Activated CD4-positive, alpha-beta T cell treated with anti-CD3 and anti-CD28 coated beads, Interleukin-2, Interleukin-4, amounts not matched to agents 100 ng/mL and 50 ng/mL, durations not matched to agents 16 hours and 8 hours (primary cell): ENCODE measurements at regions not wholly inside any gene's neighbourhood (a gene's known extent, or its start where the extent isn't known, plus 50 kb on each side); places are given as distances from the start of the nearest gene placed in this dataset.

ENCODE experiments used
- DNase-seq: peaks from one replicate; pipeline ENCODE4 v3.0.0-alpha.2; 2020; ENCODE audit warnings: low spot score

DNA sequence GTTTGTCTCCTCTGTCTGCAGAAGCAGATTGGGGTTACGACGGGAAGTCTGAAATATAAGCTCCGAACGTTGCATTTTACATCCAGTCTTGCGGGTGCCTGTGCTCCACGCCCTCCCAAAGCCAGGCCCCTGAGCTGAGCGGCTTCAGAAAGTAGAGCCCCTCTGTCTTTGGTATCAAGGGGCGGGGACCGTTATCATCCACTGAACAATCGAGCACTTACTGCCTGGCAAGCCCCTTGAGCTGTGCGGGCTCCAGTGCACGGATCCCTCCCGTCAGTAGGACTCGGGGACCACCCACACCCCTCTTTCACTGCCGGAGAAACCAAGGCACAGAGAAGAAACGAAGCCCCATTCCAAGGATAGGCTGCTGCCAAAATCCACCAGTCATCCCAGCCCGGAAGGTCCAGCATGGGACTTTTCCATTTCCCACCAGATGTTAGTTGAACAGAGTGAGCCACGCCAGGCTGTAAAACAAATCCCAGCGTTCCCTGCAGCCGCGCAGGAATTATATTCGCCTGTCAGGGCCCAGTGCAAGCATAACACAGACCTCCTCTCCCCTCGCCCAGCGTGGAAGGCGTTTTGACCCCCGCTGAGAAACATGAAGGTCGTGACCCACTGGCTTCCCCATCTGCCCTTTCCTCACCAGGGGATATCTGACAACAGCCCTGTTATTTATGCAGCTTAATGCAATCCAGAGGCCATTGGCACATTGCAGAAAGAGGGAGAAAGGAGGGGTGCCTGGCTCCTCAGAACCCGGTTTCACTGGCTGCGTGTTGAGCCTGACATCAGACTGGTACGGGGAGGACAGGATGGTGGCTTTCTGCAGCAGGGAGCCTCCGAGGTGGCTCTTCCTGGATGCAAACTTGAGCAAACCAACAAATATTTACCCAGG is 212.2 kb upstream of the FOXF1 start:
- no peak for DNase-seq

DNA sequence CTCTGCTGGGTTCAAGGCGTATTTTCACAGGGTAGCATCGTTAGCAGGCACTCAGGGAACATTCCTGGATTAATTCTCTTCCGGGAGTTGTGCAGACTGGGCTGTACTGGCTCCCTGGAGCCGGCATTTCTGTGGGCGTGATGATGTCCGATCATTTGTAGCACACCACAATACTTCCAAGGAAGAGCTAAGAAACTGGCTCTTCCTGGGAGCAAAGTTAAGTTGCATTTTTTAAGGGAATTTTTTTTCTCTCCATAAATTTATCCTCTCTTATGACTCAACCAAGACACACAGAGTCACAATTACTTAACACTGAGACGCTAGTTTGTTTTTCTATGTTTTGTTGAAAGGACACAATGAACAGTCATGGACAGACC is 211.6 kb upstream of the FOXF1 start:
- DNase-seq: no peak

DNA sequence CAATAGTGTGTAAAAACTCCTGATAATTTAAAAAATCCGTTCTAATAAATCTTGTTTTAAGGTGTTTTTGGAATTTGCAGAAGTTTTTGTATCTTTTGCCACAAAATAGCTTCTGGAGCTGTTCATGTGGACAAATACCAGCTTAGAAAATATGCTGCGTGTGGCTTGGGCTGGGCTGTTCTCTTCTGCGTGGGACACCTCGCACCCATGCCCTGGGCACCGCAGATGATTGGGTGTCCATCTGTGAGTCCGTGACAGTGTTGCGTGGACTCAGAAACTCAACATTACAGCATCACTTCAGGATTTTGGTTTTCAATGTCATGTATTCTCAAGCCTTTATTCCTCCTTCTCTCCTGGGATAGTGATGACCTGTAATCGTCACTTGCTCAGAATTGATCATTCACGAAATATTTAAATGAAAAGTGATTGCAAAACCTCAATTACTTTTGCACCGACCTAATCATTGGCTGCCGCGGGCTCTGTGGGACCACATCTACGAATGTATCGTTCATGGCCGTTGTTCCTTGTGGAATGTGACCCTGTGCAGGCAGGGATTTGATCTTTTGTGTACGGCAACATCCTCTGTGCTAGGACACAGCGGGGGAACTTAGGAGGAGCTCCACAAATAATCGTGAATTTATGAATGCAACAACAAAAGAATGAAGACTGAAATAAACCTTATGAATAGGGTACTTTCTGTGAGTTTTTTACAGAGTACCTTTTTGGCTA is 210.3 kb upstream of the FOXF1 start:
- no peak for DNase-seq

DNA sequence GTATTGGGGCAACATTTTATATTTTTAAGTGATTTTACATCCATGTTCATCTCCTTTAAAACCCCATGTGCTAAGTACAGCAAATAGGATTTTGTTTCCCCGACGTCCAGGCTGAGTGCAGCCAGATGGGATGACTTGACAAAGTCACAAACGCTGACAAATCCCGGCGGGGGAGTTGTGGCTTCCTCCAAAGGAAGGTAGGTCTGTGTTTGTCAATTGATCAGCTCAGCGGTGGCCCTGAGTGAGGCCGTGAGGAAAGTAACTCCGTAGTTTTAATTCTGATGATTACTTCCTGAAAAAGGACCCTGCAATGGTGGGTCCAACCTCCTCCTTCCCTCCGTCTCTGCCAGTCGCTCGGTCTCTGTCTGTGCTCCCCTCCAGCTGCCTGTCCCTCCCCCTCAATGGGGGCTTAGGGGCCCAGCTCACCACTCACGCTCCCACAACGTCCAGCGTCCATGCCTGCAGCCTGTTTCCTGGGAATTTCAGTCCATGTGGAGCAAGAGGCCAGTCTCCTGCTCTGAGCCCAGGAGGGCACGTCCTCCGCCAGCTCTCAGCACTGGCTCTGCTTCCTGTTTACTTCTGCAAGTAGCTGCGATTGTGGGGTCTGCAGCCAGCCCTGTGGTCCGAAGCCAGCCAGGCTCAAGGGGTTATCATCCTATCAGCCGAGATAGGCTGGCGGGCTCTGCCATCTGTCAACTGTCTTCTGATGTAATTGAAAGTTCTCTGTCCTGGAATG is 209.4 kb upstream of the FOXF1 start:
- DNase-seq: no peak

DNA sequence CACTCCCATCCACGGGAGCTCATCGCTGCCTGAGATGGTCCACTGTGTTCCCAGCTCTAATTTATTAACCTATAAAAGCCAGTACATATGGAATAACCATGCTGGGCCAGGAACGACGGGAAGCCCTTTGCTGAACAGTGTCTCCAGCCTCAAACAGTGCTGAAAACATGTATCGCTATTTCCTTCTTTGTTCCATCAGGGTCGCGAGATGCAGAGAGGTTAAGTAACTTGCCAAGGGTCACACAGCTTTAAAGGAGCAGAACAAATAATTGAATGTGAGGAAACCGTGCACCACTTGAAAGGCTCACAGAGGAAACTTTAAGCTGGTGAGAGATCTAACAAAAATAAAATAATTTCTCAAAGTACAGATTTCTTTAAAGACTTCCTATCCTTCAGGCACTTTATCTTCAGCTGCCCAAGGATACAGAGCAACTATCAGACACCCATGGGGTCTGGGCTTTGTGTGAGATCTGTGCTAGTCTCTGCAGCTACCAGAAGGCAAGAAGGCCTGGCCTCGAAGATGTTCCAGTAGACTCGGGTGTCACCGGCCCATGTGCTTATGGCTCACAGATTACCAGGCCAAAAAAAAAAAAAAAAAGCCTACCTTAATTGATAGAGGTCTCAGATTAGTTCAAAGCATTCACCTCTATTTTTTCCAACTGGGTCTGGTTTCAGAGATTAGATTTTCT is 207.8 kb upstream of the FOXF1 start:
- DNase-seq: no peak

DNA sequence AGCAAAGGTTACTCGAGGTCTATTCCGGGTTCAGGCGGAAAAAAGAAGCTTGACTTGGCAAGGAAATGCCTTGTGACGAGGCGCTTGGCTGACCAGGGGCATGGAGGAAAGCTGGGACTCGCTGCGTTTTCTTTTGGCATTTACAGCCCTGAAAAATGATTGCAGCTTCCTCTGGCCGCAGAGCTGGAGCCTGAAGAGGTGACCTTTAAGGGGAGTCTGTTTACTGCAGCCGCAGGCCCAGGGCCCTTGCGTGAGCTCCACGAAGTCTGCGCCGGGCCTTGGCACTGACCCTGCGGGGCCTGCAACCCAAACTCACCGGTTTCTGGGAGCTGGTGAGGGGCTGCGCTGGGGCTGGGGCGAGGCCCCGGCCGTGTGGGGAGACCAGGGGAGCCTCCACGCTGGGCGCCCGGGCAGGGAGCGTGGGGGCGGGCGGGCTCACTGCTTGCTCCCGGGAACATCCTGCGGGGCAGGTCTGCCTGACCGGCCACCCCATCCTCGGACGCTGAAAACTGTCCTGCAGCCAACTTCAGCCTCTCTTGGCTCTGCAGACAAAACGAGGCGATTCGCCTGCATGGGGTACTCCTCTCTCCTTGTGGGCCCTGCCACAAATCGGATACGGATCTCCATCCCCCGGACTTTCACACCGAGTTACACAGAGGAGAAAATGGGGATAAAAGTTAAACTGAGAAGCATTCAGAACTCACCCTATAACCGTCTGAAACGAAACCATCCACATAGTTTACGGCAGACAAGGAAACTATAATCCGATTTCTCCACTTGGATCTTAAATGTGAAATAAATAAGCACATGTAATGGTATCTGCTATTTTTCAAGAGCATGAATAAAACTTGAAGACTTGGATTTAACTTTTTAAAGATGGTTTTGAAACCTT is 206.3 kb upstream of the FOXF1 start:
- DNase-seq: no peak

DNA sequence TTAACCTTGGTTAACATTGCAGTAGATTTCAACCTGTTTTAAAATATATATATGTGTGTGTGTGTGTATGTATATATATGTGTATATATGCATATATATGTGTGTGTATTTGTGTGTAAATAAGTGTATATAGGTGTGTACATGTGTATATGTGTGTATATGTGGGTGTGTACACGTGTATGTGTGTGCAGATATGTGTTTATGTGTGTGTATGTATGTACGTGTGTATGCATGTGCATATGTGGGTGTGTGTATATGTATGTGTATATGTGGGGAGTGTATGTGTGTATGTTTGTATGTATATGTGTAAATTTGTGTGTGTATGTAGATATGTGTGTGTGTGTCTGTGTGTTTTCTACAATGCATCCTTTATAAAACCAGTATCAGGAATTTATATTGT is 205.5 kb upstream of the FOXF1 start:
- no peak for DNase-seq

DNA sequence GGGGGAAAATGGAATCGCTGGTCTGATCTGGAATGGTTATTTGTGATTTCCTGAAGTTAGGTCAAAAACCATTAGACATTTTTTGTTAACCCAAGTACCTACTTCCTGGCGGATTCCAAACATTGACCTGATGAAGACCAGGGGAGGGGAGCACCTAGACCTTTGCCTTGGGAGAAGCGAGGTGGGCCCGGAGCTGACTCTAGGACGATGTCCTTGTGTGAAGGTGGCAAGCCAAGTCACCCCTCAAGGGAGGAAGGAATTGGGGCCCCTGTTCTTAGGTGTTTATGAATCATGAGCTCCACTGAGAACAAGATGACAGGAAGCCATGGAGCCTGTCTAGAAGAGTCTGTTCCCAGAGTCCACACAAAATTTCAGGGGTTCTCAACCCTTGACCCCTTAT is 204.9 kb upstream of the FOXF1 start:
- no peak for DNase-seq

DNA sequence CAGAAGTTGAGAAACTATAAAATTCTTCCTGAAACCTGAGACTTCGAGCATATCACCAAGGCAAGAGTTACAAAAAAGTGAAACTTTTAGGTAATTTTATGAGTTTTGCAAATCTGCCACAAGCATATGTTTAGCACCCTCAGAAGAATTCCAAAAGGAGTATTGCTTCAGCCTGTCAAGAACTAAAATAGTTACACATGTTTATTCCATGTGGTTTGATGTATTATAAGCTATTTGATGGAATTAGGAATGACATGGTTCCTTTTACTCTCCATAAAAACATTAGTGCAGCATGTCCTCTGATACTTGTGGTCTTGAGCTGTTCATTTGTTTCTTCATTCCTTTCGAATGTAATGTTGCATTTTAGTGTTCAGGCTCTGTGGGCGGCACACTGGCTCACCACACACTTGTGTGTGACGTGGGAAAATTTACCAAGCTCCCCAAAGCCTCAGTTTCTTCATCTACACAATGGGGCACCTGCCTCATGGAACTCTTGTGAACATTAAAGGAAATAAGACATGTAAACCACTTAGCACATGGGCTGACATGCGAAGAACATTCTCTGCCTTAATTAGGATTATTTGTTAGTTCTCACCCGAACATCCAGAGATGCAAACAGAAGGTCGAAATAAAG is 204.2 kb upstream of the FOXF1 start:
- no peak for DNase-seq

DNA sequence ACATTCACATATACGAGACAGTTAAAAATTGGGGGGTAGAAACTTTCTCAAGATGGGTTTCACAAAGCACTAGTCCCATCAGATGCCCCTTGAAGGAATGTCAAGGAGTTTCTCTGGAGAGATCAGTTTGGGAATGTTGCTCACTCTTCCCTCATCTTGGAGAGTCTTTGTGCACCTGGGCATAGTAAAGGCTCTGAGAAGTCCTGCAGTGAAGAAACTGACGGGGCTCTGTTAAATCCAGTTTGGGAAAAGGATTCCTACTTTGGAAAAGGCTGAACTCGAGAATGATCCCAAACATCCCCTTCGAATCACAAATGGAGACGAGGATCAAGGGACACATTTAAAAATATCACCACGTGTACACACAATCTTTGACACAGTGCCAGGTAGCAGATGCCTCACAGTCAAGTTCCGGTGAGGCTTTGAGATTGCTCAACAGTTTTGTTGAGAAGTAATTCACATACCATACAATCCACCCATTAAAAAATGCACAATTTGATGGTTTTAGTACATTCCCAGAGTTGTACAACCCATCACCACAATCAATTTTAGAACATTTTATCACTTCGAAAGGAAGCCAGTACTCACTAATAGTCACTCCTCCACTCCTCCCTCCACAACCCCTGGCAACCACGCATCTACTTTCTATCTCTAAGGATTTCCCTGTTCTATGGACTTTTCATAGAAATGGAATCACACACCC is 203.4 kb upstream of the FOXF1 start:
- DNase-seq: no peak

DNA sequence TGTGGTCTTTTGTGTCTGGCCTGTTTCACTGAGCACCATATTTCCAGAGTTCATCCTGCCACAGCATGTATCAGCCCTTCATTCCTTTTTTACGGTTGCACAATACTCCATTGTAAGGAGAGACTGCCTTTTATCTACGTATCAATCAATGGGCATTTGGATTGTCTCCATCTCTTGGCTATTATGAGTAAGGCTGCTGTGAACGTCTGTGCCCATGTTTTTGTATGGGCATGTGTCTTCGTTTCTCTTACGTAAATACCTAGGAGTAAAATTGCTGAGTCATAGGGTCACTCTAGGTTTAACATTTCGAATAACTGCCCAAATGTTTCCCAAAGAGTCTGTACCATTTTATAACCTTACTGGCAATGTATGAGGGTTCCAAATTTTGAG is 202.8 kb upstream of the FOXF1 start:
- DNase-seq: no peak

DNA sequence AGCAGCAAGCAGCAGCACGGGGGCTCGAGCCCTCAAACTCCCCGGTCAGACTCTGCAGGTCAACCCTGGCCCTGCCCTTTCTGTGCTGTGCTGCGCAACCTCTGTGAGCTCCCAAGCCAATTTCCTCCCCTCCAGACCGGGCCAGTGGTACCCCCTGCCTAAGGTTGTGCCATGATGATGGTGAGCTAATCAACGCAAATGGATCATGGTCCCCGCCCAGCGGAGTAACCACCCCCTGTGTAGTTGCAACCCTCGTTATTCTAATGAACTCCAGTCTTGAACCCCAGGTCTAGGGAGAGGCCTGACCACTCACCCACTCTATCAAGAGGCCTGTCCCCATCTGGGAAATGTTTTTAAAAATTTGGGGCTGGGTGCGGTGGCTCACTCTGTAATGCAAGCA is 201.8 kb upstream of the FOXF1 start:
- no peak for DNase-seq

DNA sequence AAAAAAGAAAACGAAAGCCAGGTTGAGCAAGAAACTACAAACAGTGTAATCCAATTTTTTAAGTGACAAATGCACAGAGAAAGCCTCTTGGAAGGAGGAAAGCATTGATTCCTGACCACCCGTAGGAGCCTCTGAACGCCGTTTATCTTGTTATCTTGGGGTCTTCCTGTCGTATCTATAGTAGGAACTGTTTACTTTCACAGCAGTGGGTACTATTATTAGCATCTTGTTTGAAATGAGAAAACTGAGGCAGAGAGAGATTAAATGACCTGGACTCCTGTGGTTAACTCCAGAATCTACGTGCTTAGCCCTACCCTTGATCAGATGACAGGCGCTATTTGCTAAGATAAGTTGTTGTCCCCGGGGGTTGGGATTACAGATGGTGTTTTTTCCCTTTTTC is 196.7 kb upstream of the FOXF1 start:
- DNase-seq: no peak

DNA sequence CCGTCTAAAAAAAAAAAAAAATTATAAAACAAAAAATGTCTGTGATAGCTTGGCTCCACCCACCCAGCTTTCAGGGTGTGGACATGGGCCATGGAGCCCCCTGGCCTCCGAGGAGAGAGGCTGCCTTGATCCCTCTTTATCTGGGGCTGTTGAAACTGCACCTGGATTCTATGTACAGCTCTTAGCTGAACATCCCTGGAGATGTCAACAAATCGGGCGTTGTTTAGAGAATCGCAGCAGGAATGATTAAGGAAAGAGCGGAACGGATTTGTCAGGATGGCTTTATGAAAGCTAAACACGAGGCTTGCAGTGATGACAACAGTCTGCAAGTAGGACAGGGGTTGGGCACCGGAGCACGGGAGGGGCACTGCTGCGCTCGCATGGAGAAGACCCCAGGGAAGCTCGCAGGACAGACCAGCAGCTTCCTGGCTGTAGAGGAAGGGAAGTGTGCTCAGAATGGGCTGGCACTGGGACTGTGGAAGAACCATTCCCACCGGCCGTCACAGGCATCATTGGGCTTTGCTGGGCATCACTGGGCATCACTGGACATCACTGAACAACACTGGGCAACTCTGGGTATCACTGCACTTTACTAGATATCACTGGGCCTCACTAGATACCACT is 195.8 kb upstream of the FOXF1 start:
- no peak for DNase-seq

DNA sequence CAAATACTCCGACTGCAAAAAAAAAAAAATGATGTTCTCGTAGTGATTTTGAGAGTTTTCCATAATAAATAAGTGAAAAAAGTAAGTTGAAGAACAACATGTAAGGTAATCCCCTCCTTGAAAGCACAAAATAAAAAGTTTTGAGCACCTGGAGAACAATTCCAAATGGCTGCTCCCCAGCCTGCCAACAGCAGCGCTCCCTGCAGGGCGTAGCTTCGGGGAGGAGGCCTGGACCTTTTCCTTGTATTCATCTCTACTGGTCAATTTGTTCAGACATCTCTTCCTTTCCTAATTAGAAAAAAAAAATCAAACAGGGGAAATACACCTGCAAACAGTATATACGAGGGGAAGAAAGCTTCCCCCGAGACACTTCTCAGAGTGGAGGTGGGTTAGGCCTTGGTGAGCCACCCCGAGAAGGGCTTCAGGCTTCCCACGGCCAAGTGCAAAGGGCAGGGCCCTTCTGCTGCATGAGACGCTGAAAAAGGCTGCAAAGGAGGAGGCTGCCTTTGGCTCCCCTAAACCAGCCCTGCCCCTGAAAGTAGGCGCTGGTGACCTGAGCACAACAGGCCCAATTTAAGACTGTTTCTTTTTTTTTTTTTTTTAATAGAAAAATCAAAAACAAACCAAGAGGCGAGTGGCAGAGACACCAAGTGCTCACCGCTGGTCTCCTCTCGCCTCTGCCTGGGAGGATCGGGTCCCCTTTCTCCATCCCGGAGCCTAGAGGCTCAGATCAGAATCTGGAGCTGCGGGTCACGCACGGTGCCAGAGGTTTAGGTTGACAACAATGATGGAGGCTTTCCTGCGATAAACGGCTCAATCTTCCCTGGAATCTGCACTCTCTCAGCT is 193.1 kb upstream of the FOXF1 start:
- DNase-seq: no peak

DNA sequence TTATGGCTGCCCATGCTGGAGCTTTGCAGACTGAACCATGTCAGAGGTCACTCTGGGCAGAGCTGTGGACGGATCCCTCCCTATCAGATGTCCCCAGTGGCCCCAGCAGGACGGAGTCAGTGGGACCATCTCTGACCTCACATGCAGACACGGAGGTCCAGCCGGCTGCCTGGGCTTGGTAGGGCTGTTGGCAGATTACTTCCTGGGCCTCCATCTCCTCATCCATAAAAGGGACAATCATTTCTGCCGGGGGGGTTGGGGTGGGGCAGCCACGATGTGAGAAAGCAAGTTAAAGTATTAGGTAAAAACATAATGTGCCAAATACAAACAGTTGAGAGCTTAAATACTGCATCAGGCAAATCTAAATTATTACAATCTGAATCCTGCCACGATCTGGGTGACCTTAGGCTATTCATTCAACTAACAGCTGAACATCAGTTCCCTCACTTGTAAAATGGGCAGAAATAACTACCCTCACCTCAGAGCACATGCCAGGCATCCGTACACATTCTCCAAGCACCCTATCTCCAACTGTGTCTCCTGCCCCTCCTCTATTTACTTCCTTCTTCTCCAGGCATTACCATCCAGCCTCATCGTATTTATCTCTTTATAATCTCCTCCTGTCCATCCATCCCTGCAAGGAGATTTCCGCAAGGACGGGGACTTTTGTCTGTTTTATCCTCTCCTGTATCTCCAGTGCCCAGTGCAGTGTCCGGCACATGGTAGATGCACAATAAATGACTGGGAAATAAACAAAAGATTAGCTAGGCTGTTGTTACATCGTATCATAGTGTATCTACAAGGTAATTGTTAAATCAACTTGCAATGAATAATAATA is 192.3 kb upstream of the FOXF1 start:
- no peak for DNase-seq

DNA sequence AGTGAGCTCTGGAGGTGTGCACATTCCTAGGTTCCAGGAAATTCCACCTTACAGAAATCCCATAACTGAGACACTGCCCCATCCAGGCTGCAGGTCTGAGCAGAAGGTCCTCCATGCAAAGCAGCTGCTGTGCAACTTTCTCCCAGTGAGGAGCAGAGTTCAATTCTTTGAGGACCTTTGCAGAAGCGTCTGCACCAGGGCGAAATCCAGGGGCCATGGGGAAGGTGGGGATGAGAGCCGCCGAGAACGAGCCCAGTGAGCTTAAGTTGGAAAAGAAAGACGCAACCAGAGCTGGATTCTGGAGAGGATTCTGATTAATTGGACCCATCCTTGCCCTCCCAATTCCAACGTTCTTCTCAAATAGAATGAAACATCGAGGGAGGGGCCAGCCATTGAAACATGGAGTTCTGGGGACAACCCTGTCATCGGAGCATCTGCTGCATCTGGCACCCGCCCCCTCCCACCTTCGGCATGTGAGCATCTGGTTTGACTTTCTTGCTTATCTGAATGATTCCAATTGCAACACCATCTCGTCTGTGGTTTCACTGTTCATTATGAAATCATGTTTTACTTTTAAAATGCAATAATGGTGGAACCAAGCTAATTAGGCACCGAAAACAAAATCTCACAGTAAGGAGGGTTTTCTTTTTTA is 190.6 kb upstream of the FOXF1 start:
- DNase-seq: no peak
